H9 (cell line): ENCODE measurements at regions not wholly inside any gene's neighbourhood (a gene's known extent, or its start where the extent isn't known, plus 50 kb on each side); places are given as distances from the start of the nearest gene placed in this dataset.

Experiments
- DNase-seq: peaks from one replicate; pipeline ENCODE4 v3.0.0-alpha.2; 2017
- H2AFZ ChIP-seq: one replicate; pipeline ENCODE4 v1.6.1; 2013; ENCODE audit warnings: mild to moderate bottlenecking, low read length, control low read depth, moderate library complexity
- H2AK5ac ChIP-seq: 2 replicates; pipeline ENCODE4 v1.6.1; 2013; ENCODE audit warnings: low read length, control low read depth, mixed read lengths; ENCODE audit not compliant: insufficient read length
- H2BK120ac ChIP-seq: one replicate; pipeline ENCODE4 v1.6.1; 2013; ENCODE audit warnings: low read depth, mild to moderate bottlenecking, low read length, control low read depth, inconsistent platforms; ENCODE audit not compliant: poor library complexity, severe bottlenecking
- H2BK12ac ChIP-seq: 2 replicates; pipeline ENCODE4 v1.6.1; 2013; ENCODE audit warnings: low read length, control low read depth, mixed read lengths, low read depth; ENCODE audit not compliant: insufficient read length
- H2BK15ac ChIP-seq: 2 replicates; pipeline ENCODE4 v1.6.1; 2013; ENCODE audit warnings: low read depth, low read length, control low read depth
- H2BK20ac ChIP-seq: one replicate; pipeline ENCODE4 v1.6.1; 2013; ENCODE audit warnings: low read depth, mild to moderate bottlenecking, low read length, control low read depth, inconsistent platforms; ENCODE audit not compliant: poor library complexity, severe bottlenecking
- H2BK5ac ChIP-seq: 2 replicates; pipeline ENCODE4 v1.6.1; 2013; ENCODE audit warnings: low read length, control low read depth, mixed read lengths; ENCODE audit not compliant: insufficient read length
- H3K14ac ChIP-seq: 2 replicates; pipeline ENCODE4 v1.6.1; 2013; ENCODE audit warnings: low read length, control low read depth; ENCODE audit not compliant: insufficient read depth
- H3K18ac ChIP-seq: 2 replicates; pipeline ENCODE4 v1.6.1; 2013; ENCODE audit warnings: low read depth, mild to moderate bottlenecking, mixed read lengths, low read length, control low read depth; ENCODE audit not compliant: insufficient read length
- H3K23ac ChIP-seq: 2 replicates; pipeline ENCODE4 v1.6.1; 2013; ENCODE audit warnings: low read length, control low read depth, mixed read lengths, low read depth; ENCODE audit not compliant: insufficient read length
- H3K23me2 ChIP-seq: 2 replicates; pipeline ENCODE4 v1.6.1; 2013; ENCODE audit warnings: low read depth, mild to moderate bottlenecking, mixed read lengths, low read length, control low read depth; ENCODE audit not compliant: insufficient read length, poor library complexity, severe bottlenecking
- H3K27ac ChIP-seq: 2 replicates; pipeline ENCODE4 v1.5.1; 2013; ENCODE audit warnings: low read length, control low read depth, mixed read lengths, low read depth; ENCODE audit not compliant: insufficient read length
- H3K27me3 ChIP-seq: 2 replicates; pipeline ENCODE4 v1.6.1; 2013; ENCODE audit warnings: low read length, control low read depth, inconsistent platforms; ENCODE audit not compliant: insufficient read depth
- H3K4ac ChIP-seq: 2 replicates; pipeline ENCODE4 v1.6.1; 2013; ENCODE audit warnings: low read depth, mild to moderate bottlenecking, control low read depth, inconsistent platforms, low read length, moderate library complexity
- H3K4me1 ChIP-seq: 2 replicates; pipeline ENCODE4 v1.6.1; 2013; ENCODE audit warnings: low read length, control low read depth, inconsistent platforms; ENCODE audit not compliant: insufficient read depth
- H3K4me2 ChIP-seq: 2 replicates; pipeline ENCODE4 v1.6.1; 2013; ENCODE audit warnings: low read length, control low read depth, mixed read lengths; ENCODE audit not compliant: insufficient read length, insufficient read depth
- H3K56ac ChIP-seq: 2 replicates; pipeline ENCODE4 v1.6.1; 2013; ENCODE audit warnings: low read depth, mild to moderate bottlenecking, mixed read lengths, low read length, control low read depth; ENCODE audit not compliant: insufficient read length
- H3K79me1 ChIP-seq: 2 replicates; pipeline ENCODE4 v1.6.1; 2013; ENCODE audit warnings: low read depth, mild to moderate bottlenecking, moderate library complexity, low read length, control low read depth, inconsistent platforms; ENCODE audit not compliant: insufficient read depth, poor library complexity, severe bottlenecking
- H3K79me2 ChIP-seq: 2 replicates; pipeline ENCODE4 v1.6.1; 2013; ENCODE audit warnings: low read length, control low read depth, inconsistent platforms; ENCODE audit not compliant: insufficient read depth
- H3K9ac ChIP-seq: 2 replicates; pipeline ENCODE4 v1.6.1; 2013; ENCODE audit warnings: low read length, control low read depth, mixed read lengths; ENCODE audit not compliant: insufficient read length; ENCODE audit errors: extremely low read depth
- H3K9me3 ChIP-seq: one replicate; pipeline ENCODE4 v1.6.1; 2013; ENCODE audit warnings: low read depth, low read length, inconsistent platforms; ENCODE audit not compliant: control insufficient read depth
- H3T11ph ChIP-seq: one replicate; pipeline ENCODE4 v1.6.1; 2013; ENCODE audit warnings: mild to moderate bottlenecking, low read length, control low read depth, inconsistent platforms
- H4K20me1 ChIP-seq: one replicate; pipeline ENCODE4 v1.6.1; 2013; ENCODE audit not compliant: control insufficient read depth, insufficient read length, insufficient read depth
- H4K5ac ChIP-seq: 2 replicates; pipeline ENCODE4 v1.6.1; 2013; ENCODE audit warnings: low read depth, mild to moderate bottlenecking, mixed read lengths, low read length, control low read depth; ENCODE audit not compliant: insufficient read length
- H4K8ac ChIP-seq: replicated peaks from 2 replicates; pipeline ENCODE4 v1.6.1; 2013; ENCODE audit warnings: low read length, control low read depth, mixed read lengths, low read depth; ENCODE audit not compliant: insufficient read length
- H4K91ac ChIP-seq: 2 replicates; pipeline ENCODE4 v1.6.1; 2013; ENCODE audit warnings: low read depth, mild to moderate bottlenecking, moderate library complexity, mixed read lengths, low read length, control low read depth; ENCODE audit not compliant: insufficient read length
- H3K27ac Mint-ChIP-seq, 3 experiments: 2 replicates in 2 of 3; 3 replicates in 1 of 3; pipeline ENCODE4 v1.8.0; 2020 to 2021; ENCODE audit warnings: mixed read lengths in 3 of 3, mild to moderate bottlenecking in 1 of 3, moderate library complexity in 1 of 3
- H3K27me3 Mint-ChIP-seq: 2 replicates; pipeline ENCODE4 v1.8.0; 2021; ENCODE audit warnings: low read depth, mild to moderate bottlenecking, moderate library complexity, mixed read lengths
- H3K36me3 Mint-ChIP-seq, 3 experiments: 2 replicates in 2 of 3; 3 replicates in 1 of 3; pipeline ENCODE4 v1.8.0; 2020 to 2021; ENCODE audit warnings: low read depth in 3 of 3, mixed read lengths in 3 of 3; ENCODE audit not compliant: insufficient read depth in 1 of 3
- H3K4me1 Mint-ChIP-seq, 2 experiments: 2 replicates each; pipeline ENCODE4 v1.8.0; 2020; ENCODE audit warnings: mixed read lengths in 2 of 2
- H3K4me3 Mint-ChIP-seq, 2 experiments: 2 replicates in 1 of 2; 3 replicates in 1 of 2; pipeline ENCODE4 v1.8.0; 2020 to 2021; ENCODE audit warnings: mild to moderate bottlenecking in 2 of 2, mixed read lengths in 2 of 2, moderate library complexity in 1 of 2
- H3K9me3 Mint-ChIP-seq, 2 experiments: 2 replicates in 1 of 2; 3 replicates in 1 of 2; pipeline ENCODE4 v1.8.0; 2020; ENCODE audit warnings: mild to moderate bottlenecking in 2 of 2, mixed read lengths in 2 of 2, moderate library complexity in 1 of 2
- whole genome bisulfite sequencing: extraction: QIAGEN DNeasy Blood & Tissue Kit; methylation state at CpG from one replicate; pipeline ENCODE4 v1.1.7; 2013; ENCODE audit warnings: missing lambda C conversion rate, low lambda C conversion rate, mixed read lengths; ENCODE audit not compliant: insufficient read length; ENCODE audit errors: extremely low coverage; 5-methylcytosine and 5-hydroxymethylcytosine counted together
- TF ChIP-seq, protein P1 (sequence below): fragments of 200-600 bp; sonication (generic); conservative IDR thresholded peaks from 3 replicates; pipeline ENCODE4 v1.8.0; 2021; ENCODE audit warnings: antibody characterized with exemption, mild to moderate bottlenecking

DNA sequence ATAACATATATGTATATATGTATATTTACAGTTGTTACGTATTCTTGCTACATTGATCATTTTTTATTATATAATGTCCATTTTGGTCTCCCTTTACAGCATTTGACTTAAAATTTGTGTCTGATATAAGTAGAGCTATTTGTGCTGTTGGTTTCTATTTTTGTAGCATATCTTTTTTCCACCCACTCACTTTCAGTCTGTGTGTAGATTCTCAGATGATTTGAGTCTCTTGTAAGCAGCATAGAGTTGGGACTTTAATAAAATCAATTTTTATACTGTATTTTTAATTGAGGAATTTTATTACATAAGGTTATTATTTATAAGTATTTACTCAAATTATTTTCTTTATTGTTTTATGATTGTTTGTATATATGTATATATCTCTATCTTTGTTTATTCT, 1293.7 kb downstream of the TMEM121 start:
- DNase-seq = no peak
- no peak overlapping the region for H3K18ac ChIP-seq
- no CpG with 5 or more reads among the region's 1 CpG for WGBS
- H2AFZ ChIP-seq = no peak overlapping the region
- no peaks in the 10 kb centered on the region for H3K4me1 ChIP-seq
- Mint-ChIP-seq H3K4me1 (no peaks in the 10 kb centered on the region), H3K27ac (no peak overlapping the region), H3K4me3 (no peak overlapping the region), H3K27me3 (no peaks in the 10 kb centered on the region), H3K36me3 (peaks cover 1 to 13% (median 3%) of the 10 kb centered on the region in 3 experiments; a peak in 5 of 7 replicates), H3K9me3 (peaks cover 77 to 89% of the 10 kb centered on the region in 2 experiments)
- no peak overlapping the region for H3K27ac ChIP-seq
- no peak overlapping the region for H3K56ac ChIP-seq
- H4K91ac ChIP-seq = no peak overlapping the region
- no peaks in the 10 kb centered on the region for H3K27me3 ChIP-seq
- no peak overlapping the region for H2BK15ac ChIP-seq
- H3K79me1 ChIP-seq = no peaks in the 10 kb centered on the region
- H3K9ac ChIP-seq = no peak overlapping the region
- H2BK120ac ChIP-seq = no peak overlapping the region
- H2BK20ac ChIP-seq = no peak overlapping the region
- H4K5ac ChIP-seq = no peak overlapping the region
- TF ChIP-seq, protein P1, sequence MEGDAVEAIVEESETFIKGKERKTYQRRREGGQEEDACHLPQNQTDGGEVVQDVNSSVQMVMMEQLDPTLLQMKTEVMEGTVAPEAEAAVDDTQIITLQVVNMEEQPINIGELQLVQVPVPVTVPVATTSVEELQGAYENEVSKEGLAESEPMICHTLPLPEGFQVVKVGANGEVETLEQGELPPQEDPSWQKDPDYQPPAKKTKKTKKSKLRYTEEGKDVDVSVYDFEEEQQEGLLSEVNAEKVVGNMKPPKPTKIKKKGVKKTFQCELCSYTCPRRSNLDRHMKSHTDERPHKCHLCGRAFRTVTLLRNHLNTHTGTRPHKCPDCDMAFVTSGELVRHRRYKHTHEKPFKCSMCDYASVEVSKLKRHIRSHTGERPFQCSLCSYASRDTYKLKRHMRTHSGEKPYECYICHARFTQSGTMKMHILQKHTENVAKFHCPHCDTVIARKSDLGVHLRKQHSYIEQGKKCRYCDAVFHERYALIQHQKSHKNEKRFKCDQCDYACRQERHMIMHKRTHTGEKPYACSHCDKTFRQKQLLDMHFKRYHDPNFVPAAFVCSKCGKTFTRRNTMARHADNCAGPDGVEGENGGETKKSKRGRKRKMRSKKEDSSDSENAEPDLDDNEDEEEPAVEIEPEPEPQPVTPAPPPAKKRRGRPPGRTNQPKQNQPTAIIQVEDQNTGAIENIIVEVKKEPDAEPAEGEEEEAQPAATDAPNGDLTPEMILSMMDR = no peak
- H3K9me3 ChIP-seq = peaks cover 62% of the 10 kb centered on the region
- H3K4me2 ChIP-seq = no peak overlapping the region
- no peak overlapping the region for H3T11ph ChIP-seq
- H3K23ac ChIP-seq = no peak overlapping the region
- H4K20me1 ChIP-seq = no peaks in the 10 kb centered on the region
- no peaks in the 10 kb centered on the region for H3K23me2 ChIP-seq
- H4K8ac ChIP-seq = no peak overlapping the region
- H3K14ac ChIP-seq = no peak overlapping the region
- no peaks in the 10 kb centered on the region for H3K79me2 ChIP-seq
- no peak overlapping the region for H2BK12ac ChIP-seq
- no peak overlapping the region for H2BK5ac ChIP-seq
- no peak overlapping the region for H2AK5ac ChIP-seq
- H3K4ac ChIP-seq = no peak overlapping the region
